Type B pancreatic cell (in vitro differentiated cells): ENCODE measurements at regions not wholly inside any gene's neighbourhood (a gene's known extent, or its start where the extent isn't known, plus 50 kb on each side); places are given as distances from the start of the nearest gene placed in this dataset.

Experiments used
- DNase-seq: peaks from one replicate; pipeline ENCODE4 v3.0.0; 2021; ENCODE audit warnings: mixed read lengths; ENCODE audit not compliant: unreplicated experiment; ENCODE audit errors: extremely low spot score
- H3K27ac Mint-ChIP-seq: 2 replicates; pipeline ENCODE4 v1.8.0; 2021; ENCODE audit warnings: mild to moderate bottlenecking, mixed read lengths
- H3K27me3 Mint-ChIP-seq: 2 replicates; pipeline ENCODE4 v1.8.0; 2021; ENCODE audit warnings: mixed read lengths
- H3K36me3 Mint-ChIP-seq: 2 replicates; pipeline ENCODE4 v1.8.0; 2021; ENCODE audit warnings: mixed read lengths
- H3K4me1 Mint-ChIP-seq: one replicate; pipeline ENCODE4 v1.8.0; 2021; ENCODE audit warnings: mixed read lengths; ENCODE audit not compliant: unreplicated experiment
- H3K4me3 Mint-ChIP-seq: 2 replicates; pipeline ENCODE4 v1.8.0; 2021; ENCODE audit warnings: mild to moderate bottlenecking, mixed read lengths
- H3K9me3 Mint-ChIP-seq: 2 replicates; pipeline ENCODE4 v1.8.0; 2021; ENCODE audit warnings: mixed read lengths
- CTCF ChIP-seq: fragments of 200-600 bp; sonication (generic); conservative IDR thresholded peaks from 2 replicates; pipeline ENCODE4 v1.5.0; 2021; ENCODE audit warnings: antibody characterized with exemption, mild to moderate bottlenecking

- Mint-ChIP-seq H3K27ac (no peak overlapping the region), H3K36me3 (no peaks in the 10 kb centered on the region), H3K4me3 (no peak overlapping the region), H3K9me3 (peaks cover under 1% of the 10 kb centered on the region), H3K4me1 (no peaks in the 10 kb centered on the region), H3K27me3 (no peaks in the 10 kb centered on the region)
- DNase-seq: no peak
- no peak for TF ChIP-seq CTCF
Measured at GRCh38 chr9:95653246-95653645, 136.5 kb upstream of the PTCH1 start.

GRCh38 chr9:95650720-95651119 lies 133.9 kb upstream of the PTCH1 start:
- no peak for DNase-seq
- no peak overlapping the region for H3K27ac Mint-ChIP-seq
- H3K4me3 Mint-ChIP-seq: no peak overlapping the region
- H3K9me3 Mint-ChIP-seq: no peaks in the 10 kb centered on the region
- no peak for TF ChIP-seq CTCF
- no peaks in the 10 kb centered on the region for H3K27me3 Mint-ChIP-seq
- no peaks in the 10 kb centered on the region for H3K36me3 Mint-ChIP-seq
- H3K4me1 Mint-ChIP-seq: no peaks in the 10 kb centered on the region

- Mint-ChIP-seq H3K9me3 (no peaks in the 10 kb centered on the region), H3K27me3 (no peaks in the 10 kb centered on the region), H3K4me1 (no peaks in the 10 kb centered on the region), H3K36me3 (no peaks in the 10 kb centered on the region), H3K27ac (no peak overlapping the region), H3K4me3 (no peak overlapping the region)
- no peak for DNase-seq
- TF ChIP-seq CTCF: no peak
Measured at GRCh38 chr9:95649801-95650213, 133.0 kb upstream of the PTCH1 start.

GRCh38 chr9:95648225-95648624 lies 131.5 kb upstream of the PTCH1 start:
- TF ChIP-seq CTCF: no peak

GRCh38 chr9:95645992-95646391 lies 129.2 kb upstream of the PTCH1 start:
- Mint-ChIP-seq H3K4me3 (no peak overlapping the region), H3K36me3 (no peaks in the 10 kb centered on the region), H3K4me1 (no peaks in the 10 kb centered on the region), H3K27ac (no peak overlapping the region), H3K27me3 (no peaks in the 10 kb centered on the region), H3K9me3 (no peaks in the 10 kb centered on the region)
- TF ChIP-seq CTCF: no peak
- no peak for DNase-seq

More at GRCh38 chr9:95648225-95648624, 131.5 kb upstream of the PTCH1 start:
- H3K4me3 Mint-ChIP-seq: no peak overlapping the region
- DNase-seq: no peak
- H3K27me3 Mint-ChIP-seq: no peaks in the 10 kb centered on the region
- H3K36me3 Mint-ChIP-seq: no peaks in the 10 kb centered on the region
- no peaks in the 10 kb centered on the region for H3K4me1 Mint-ChIP-seq
- H3K27ac Mint-ChIP-seq: no peak overlapping the region
- no peaks in the 10 kb centered on the region for H3K9me3 Mint-ChIP-seq

- Mint-ChIP-seq H3K9me3 (no peaks in the 10 kb centered on the region), H3K27ac (no peak overlapping the region), H3K36me3 (no peaks in the 10 kb centered on the region), H3K27me3 (no peaks in the 10 kb centered on the region), H3K4me3 (no peak overlapping the region), H3K4me1 (no peaks in the 10 kb centered on the region)
- no peak for TF ChIP-seq CTCF
- no peak for DNase-seq
Measured at GRCh38 chr9:95645579-95645978, 128.8 kb upstream of the PTCH1 start.
